GM19035 (cell line): ENCODE measurements at regions not wholly inside any gene's neighbourhood (a gene's known extent, or its start where the extent isn't known, plus 50 kb on each side); places are given as distances from the start of the nearest gene placed in this dataset.
A peak's percentile ranks its signal among the peaks of the same experiment; 100 is the strongest.
"Not testable (repeated sequence)": the region's sequence is repeated elsewhere in the genome, so short reads cannot be mapped to it uniquely, and the experiment has no call there.

Experiments
- ATAC-seq: cut with Tn5 transposase; IDR thresholded peaks from one replicate; pipeline ENCODE4 v1.9.1; 2021; ENCODE audit not compliant: unreplicated experiment

DNA sequence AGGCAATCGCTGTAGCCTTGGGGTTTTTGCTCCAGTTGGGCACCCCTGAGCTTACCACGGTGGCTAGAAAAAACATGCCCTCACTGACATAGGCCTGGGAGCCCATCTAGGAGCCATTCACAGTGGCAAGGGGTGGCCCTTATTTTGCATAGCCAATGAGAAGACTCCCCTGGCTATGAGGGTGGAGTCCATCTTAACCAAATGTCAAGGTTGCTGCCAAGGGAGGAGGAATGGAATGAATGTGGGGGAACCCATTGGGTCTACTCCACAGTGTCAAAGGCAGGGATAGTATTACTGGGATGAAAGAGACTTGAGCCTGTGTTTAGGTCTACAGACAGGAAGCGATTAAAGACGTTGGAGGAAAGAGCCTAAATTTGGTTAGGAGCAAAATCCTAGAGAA, 295.7 kb upstream of the PLGLB2 start:
- ATAC-seq: not testable (repeated sequence)

DNA sequence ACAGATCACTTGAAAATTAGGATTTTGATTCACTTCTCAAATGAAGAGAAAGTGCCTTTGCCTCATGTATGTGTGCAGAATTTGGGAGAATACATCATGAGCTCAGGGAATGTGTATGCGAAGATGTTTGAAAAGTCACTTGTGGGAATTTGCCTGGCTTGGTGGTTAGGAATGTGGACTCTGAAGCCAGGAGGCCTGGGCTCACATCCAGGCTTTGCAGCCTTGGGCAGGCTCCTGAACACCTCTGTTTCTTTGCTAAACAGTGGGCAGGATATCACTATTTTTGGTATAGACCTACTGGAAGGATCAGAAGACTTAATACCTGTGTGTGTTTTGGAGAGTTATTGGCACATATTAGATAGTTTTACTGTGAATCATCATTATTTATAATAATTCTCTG, 295.0 kb upstream of the PLGLB2 start:
- ATAC-seq: not testable (repeated sequence)

DNA sequence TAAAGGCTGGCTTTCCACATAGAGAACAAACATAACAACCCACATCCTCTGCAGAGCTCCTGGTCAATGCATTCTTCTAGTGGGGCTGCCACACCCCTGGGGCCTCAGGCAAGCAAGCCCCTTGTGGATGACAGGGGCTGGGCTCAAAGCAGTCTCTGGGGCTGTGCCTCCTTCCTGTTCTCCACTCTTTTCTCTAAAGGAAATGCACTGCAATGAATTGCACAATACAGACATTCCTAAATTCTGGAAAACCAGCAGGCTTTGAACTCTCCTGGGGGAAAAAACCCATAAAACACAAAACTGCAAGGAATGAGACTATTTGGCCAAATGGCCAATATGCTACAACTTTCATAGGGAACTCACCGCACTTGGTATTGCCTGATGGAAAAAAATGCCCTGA, 293.9 kb upstream of the PLGLB2 start:
- ATAC-seq: not testable (repeated sequence)

DNA sequence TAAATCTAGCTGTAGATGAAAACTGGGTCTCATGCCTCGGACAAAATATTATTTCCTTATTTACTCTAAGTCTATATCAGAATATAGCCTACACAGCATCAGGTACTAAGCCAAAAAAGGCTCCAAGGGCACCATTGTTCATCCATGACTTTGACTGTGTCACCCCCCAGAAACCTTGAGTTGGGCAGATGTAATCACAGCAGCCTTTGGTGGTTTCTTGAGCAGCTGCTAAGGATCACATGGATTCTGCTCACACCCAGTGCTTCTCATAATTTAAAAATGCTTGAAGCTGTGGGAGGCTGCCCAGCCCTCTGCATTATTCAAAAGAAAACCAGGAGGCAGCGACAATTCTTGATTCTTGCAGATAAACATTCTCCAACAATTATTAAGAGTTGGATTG, 293.5 kb upstream of the PLGLB2 start:
- not testable (repeated sequence) for ATAC-seq

GRCh38 chr2:87455209-87455853, 292.6 kb upstream of the PLGLB2 start:
- ATAC-seq: peak; percentile 45

- ATAC-seq: peak; percentile 44
Measured at GRCh38 chr2:87455854-87456249, 292.0 kb upstream of the PLGLB2 start.

GRCh38 chr2:87456477-87457128, 291.3 kb upstream of the PLGLB2 start:
- peak; percentile 73 for ATAC-seq

GRCh38 chr2:87457129-87457499, 290.8 kb upstream of the PLGLB2 start:
- ATAC-seq: not testable (repeated sequence)

DNA sequence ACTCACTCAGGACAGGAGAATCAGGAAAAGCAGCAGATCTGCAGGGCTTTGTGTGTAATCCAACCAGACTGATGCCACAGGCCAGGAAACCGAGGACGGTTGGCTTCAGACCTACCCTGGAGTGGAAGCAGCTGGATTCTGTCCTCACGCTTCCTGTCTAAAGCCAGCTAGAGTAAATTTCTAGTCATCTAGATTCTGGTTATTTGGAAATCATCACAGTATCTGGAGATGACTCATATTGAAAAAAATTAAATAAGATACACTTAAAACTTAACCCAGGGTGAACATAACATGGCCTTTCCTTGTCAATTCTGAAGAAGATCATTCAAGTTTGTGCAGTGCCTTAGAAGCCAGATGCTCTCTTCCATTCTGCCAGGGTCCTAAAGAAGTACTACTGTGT, 288.9 kb upstream of the PLGLB2 start:
- ATAC-seq: not testable (repeated sequence)

GRCh38 chr2:87460104-87460503, 287.8 kb upstream of the PLGLB2 start:
- ATAC-seq: not testable (repeated sequence)

- ATAC-seq: not testable (repeated sequence)
Measured at GRCh38 chr2:87460662-87461061, 287.2 kb upstream of the PLGLB2 start.

GRCh38 chr2:87461671-87462070, 286.2 kb upstream of the PLGLB2 start:
- not testable (repeated sequence) for ATAC-seq

- not testable (repeated sequence) for ATAC-seq
Measured at GRCh38 chr2:87464219-87464618, 283.7 kb upstream of the PLGLB2 start.

GRCh38 chr2:87465730-87466129, 282.2 kb upstream of the PLGLB2 start:
- ATAC-seq: not testable (repeated sequence)

DNA sequence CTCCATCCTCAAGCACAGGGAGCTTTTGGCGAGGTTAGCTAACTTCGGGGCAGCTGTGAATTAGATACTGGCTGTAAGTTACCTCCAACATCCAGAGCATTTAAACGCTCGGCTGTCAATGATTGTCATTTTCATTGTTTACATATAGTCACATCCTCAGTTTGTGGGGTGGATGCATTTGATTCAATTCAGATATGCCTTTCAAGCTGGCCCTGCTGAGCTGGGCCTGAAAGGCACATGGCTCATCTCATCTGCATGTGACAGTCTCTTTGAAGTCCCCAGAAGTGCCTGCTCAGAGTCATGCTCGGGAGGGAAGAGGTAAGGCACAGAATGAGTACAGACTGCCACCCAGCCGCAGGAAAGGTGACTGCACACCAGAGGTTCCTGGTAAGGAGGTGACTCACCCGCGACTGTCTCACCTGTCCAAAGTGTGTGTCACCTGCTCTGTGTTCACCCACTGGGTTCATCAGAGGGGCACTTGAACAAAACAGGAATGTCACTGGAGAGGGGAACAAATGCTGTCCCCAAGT, 281.2 kb upstream of the PLGLB2 start:
- ATAC-seq: peak; percentile 51

DNA sequence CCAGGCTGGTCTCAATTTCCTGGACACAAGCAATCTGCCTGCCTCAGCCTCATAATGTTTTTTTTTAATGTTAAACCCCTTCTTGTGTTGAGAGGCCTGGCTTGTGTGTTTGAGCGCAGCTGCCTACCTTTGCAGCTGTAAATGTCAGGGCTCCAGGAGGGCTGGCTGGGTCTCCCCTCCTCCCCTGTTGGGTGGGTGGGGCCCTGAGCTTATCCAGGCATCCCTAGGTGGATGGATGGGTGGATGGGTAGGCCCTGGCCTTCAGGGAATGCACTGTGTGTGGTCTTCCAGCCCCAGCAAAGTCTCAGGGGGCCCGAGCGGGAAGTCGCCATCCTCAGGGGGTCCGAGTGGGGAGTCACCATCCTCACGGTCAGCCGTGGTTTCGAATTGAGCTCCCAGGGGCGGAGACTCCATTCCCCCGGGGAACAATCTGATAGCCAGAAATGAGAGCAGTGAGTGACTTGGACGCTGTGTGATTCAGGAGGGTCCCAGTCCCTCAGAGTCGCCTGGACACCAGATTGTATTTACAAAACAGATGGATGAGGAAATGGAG, 279.4 kb upstream of the PLGLB2 start:
- ATAC-seq: not testable (repeated sequence)

GRCh38 chr2:87469180-87470151, 278.4 kb upstream of the PLGLB2 start:
- ATAC-seq: peak; percentile 32

DNA sequence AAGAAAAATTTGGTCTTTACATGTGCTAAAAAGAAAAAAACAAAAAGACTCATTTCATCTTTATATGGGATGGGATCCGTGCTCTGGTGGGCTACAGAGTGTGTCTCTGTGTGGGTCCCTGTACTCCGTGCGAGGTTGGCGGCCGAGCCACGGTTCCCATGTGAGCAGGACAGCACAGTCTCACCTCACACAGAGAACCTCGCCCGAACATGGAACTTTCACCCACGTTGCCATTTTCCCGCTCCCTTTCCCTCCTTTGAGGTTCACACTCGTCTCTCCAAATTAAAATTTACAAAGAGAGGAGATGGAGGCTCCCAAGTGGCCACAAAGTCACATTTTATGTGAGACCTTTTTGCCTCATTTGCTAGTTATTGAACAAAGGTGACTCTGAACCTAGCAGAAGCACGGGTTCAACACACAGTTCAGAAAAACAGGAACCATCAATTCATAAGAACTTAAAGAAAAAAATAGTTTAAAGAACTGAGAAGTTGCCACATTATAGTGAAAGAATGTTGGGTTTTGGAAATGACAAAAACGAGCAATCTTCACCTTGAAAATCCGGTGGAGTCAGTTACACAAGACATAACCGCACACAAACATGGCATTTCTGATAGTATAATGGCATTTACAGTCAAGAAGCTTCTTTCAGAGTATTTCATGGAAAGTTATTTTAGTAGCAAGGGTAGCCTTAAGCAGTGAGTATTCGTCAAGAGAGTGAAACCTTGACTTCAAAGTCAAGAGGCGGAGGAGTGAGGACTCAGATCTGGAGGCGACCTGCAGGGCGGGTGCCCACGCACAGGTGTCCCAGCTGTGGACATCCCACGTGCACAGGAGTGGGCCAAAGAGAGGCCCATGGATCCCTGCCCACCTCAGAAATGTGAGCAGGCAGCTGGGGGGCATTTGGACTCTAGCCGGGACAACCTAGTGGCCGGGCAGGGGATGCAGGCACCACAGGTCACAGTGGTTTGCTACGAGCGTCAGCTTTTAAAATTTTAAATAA, 277.2 kb upstream of the PLGLB2 start:
- ATAC-seq: peak; percentile 47

GRCh38 chr2:87471478-87471877, 276.4 kb upstream of the PLGLB2 start:
- ATAC-seq: not testable (repeated sequence)
